ENCODE measurements at regions not wholly inside any gene's neighbourhood (a gene's known extent, or its start where the extent isn't known, plus 50 kb on each side); places are given as distances from the start of the nearest gene placed in this dataset.

DNA sequence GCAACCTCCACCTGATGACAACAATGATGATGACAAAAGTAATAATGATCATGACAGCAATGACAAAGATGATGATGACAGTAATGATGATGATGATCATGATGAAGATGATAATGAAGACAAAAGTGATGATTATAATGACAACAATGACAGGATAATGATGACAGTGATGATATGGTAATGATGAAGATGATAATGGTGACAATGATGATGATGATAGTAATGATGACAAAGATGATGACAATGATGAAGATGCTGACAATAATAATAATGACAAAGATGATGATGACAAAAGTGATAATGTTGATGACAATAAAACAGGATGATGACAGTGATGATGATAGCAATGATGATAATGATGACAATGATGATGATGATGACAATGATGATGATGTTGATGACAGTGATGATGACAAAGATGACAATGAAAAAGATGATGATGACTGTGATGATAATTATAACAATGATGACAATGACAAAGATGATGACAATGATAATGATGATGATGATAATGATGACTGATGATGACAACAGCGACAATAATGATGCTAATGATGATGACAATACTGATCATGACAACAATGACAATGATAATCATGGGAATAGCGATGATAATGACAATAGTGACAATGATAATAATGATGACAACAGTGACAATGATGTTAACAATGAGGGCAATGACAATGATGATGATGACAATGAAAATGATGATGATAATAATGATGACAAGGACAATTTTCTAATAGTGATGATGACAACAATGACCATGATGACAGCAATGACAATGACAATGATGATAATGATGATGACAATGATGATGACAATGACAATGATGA is 1106.5 kb upstream of the AUTS2 start:
- no peaks in the 10 kb centered on the region for H3K79me2 ChIP-seq (ENCODE audit: control insufficient read depth in 1 of 2, insufficient read depth in 2 of 2, low read length in 2 of 2)
- no peak for DNase-seq (ENCODE audit: low read depth in 1 of 2, low spot score in 2 of 2)
- H4K91ac ChIP-seq (replicated peaks; ENCODE audit: insufficient read length, low read length): no peak overlapping the region
- H4K5ac ChIP-seq (ENCODE audit: insufficient read length, low read depth, low read length): no peak overlapping the region
- POLR2A ChIA-PET (ENCODE audit: partially characterized antibody): no interaction called here
- no peak overlapping the region for H2BK12ac ChIP-seq (ENCODE audit: low read depth, low read length)
- H3K27ac ChIP-seq (ENCODE audit: low read depth, low read length): no peak overlapping the region
- no peak overlapping the region for H2AFZ ChIP-seq (ENCODE audit: low read length)
- no peak overlapping the region for H2BK120ac ChIP-seq (replicated peaks; ENCODE audit: low read depth, low read length)
- H3K14ac ChIP-seq (ENCODE audit: insufficient read length): no peak overlapping the region
- peaks cover 0 to 1% (median 0%) of the 10 kb centered on the region in 4 experiments; a peak in 1 of 7 replicates for H3K27me3 ChIP-seq (replicated peaks in 1 of 4; ENCODE audit: control insufficient read depth in 3 of 4, extremely low read depth in 1 of 4, insufficient read depth in 3 of 4, low read length in 3 of 4)
- no peak overlapping the region for H3K4ac ChIP-seq (replicated peaks; ENCODE audit: insufficient read length, low read depth, low read length)
- no peaks in the 10 kb centered on the region for H3K36me3 ChIP-seq (ENCODE audit: control insufficient read depth in 2 of 4, insufficient read depth in 4 of 4, low read length in 3 of 4)
- CTCF ChIA-PET (ENCODE audit: partially characterized antibody): no interaction called here
- no peak overlapping the region for H4K8ac ChIP-seq (ENCODE audit: extremely low read depth, insufficient read depth, low read length)
- no peaks in the 10 kb centered on the region for H3K79me1 ChIP-seq (ENCODE audit: low read depth, low read length)
- H3K4me2 ChIP-seq (ENCODE audit: insufficient read depth in 1 of 2, low read depth in 2 of 2, low read length in 2 of 2): no peak overlapping the region
- no peaks in the 10 kb centered on the region for H3K23me2 ChIP-seq (ENCODE audit: low read depth, low read length)
- no peak for FAIRE-seq
- no peak overlapping the region for H2AK5ac ChIP-seq (ENCODE audit: low read depth, low read length)
- no peak overlapping the region for H3K9ac ChIP-seq (replicated peaks in 1 of 4; ENCODE audit: extremely low read depth in 1 of 4, low read depth in 3 of 4, low read length in 3 of 4)
- H2BK15ac ChIP-seq (ENCODE audit: low read length): no peak overlapping the region
- no peaks in the 10 kb centered on the region for H4K20me1 ChIP-seq (replicated peaks in 1 of 2; ENCODE audit: control insufficient read depth in 1 of 2, insufficient read depth in 2 of 2, low read length in 2 of 2)
- H3K9me3 ChIP-seq (ENCODE audit: insufficient read depth in 2 of 2, low read depth in 1 of 2, low read length in 1 of 2): no peaks in the 10 kb centered on the region
- no peak overlapping the region for H2BK5ac ChIP-seq (ENCODE audit: low read depth, low read length)
- H3K56ac ChIP-seq (replicated peaks; ENCODE audit: insufficient read length, low read depth, low read length): no peak overlapping the region
- H3K23ac ChIP-seq (ENCODE audit: insufficient read length): no peak overlapping the region
- no peak overlapping the region for H2BK20ac ChIP-seq (ENCODE audit: low read length)
- no peak overlapping the region for H3K18ac ChIP-seq (ENCODE audit: extremely low read depth, low read length)
- H3K4me3 ChIP-seq (ENCODE audit: extremely low read depth in 1 of 4, insufficient read depth in 2 of 4, low read depth in 3 of 4, low read length in 4 of 4): no peak overlapping the region
- 93% methylated on average over 2 of the region's 2 CpGs; no CpG with 5 or more reads in 1 of the 2 experiments for WGBS, 2 experiments (ENCODE audit: extremely low coverage in 1 of 2, insufficient coverage in 1 of 2, insufficient read length in 1 of 2, insufficient replicate concordance in 2 of 2, low coverage in 1 of 2, low lambda C conversion rate in 2 of 2, missing lambda C conversion rate in 1 of 2)
- peaks cover 0 to 2% (median 0%) of the 10 kb centered on the region in 4 experiments; a peak in 1 of 7 replicates for H3K4me1 ChIP-seq (replicated peaks in 1 of 4; ENCODE audit: control insufficient read depth in 3 of 4, insufficient read depth in 4 of 4, low read length in 3 of 4)
- TF ChIP-seq BACH1 (IDR thresholded peaks at IDR 0.05; ENCODE audit: low read length) (no peak), GABPA (IDR thresholded peaks at IDR 0.05; ENCODE audit: borderline replicate concordance, insufficient read depth, low read length) (no peak), NRF1 (IDR thresholded peaks at IDR 0.05; ENCODE audit: low read depth, low read length) (no peak), MAFK (IDR thresholded peaks at IDR 0.05; ENCODE audit: low read depth, low read length) (no peak), RBBP5 (IDR thresholded peaks at IDR 0.05; ENCODE audit: borderline replicate concordance, low read depth, low read length) (no peak), SIN3A (conservative IDR thresholded peaks at IDR 0.05 in 1 of 2, IDR thresholded peaks at IDR 0.05 in 1 of 2; ENCODE audit: low read depth in 1 of 2, low read length in 2 of 2) (no peak), CHD1 (IDR thresholded peaks at IDR 0.05; ENCODE audit: low read depth, low read length) (no peak), JUN (IDR thresholded peaks at IDR 0.05; ENCODE audit: low read depth, low read length) (no peak), CBX5 (IDR thresholded peaks at IDR 0.05; ENCODE audit: low read depth, low read length) (no peak), EGR1 (IDR thresholded peaks at IDR 0.05; ENCODE audit: borderline replicate concordance, low read depth, low read length) (no peak)
- TF ChIP-seq, protein P1, sequence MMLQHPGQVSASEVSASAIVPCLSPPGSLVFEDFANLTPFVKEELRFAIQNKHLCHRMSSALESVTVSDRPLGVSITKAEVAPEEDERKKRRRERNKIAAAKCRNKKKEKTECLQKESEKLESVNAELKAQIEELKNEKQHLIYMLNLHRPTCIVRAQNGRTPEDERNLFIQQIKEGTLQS (IDR thresholded peaks at IDR 0.05; ENCODE audit: insufficient read depth, low read depth, low read length): no peak
- TF ChIP-seq, protein P2, sequence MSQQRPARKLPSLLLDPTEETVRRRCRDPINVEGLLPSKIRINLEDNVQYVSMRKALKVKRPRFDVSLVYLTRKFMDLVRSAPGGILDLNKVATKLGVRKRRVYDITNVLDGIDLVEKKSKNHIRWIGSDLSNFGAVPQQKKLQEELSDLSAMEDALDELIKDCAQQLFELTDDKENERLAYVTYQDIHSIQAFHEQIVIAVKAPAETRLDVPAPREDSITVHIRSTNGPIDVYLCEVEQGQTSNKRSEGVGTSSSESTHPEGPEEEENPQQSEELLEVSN (IDR thresholded peaks at IDR 0.05): no peak

Data from H1 (cell line).